Kidney capillary endothelial cell (primary cell): ENCODE measurements at regions not wholly inside any gene's neighbourhood (a gene's known extent, or its start where the extent isn't known, plus 50 kb on each side); places are given as distances from the start of the nearest gene placed in this dataset.
"Not testable (repeated sequence)": the region's sequence is repeated elsewhere in the genome, so short reads cannot be mapped to it uniquely, and the experiment has no call there.

Source experiments
- DNase-seq: peaks from one replicate; pipeline ENCODE4 v3.0.0-alpha.2; 2018; ENCODE audit warnings: low spot score

DNA sequence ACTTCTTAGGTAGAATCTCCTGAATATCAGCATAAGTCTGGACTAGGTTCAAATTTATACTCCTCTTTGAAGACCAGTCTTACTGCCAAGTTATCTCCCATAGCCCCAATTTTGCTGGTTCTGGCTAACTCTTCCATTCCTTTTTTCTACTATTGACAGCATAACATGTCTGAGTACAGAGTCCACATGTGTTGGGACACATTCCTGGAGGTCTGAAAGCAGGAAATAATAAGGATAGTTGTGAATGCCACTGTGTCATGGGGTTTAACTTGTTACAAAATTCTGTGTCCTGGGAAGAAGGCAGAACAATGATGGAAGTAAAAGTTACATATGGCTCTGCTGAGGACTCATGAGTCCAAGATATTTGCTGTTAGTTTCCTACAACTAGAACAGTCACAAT is 57.4 kb upstream of the ZBTB20 start:
- no peak for DNase-seq

DNA sequence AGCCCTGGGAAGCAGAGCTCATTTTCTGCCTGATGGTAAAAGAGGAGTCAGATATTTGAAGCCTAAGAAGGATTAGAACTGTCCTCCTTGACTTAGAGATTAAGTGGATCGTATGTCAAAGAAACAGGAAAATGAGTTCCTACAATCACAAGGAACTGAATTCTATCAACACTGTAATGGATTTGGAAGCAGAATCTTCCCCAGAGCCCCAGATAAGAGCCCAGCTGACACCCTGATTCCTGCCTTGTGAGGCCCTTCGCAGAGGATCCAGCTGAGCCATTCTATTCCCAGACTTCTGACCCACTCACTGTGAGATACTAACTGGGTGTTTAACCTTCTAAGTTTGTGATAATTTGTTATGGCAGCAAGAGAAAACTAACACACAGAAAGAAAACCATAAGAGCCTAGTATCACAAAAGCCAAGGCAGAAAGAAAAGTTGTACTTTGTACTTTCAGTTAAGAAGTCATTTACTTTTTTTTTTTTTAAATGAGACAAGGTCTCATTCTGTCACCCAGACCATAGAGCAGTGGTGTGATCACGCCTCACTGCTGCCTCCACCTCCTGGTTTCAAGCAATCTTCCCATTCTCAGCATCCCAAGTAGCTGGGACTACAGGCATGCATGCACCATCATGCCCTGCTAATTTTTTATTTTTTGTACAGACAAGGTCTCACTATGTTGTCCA is 61.1 kb upstream of the ZBTB20 start:
- DNase-seq = no peak

DNA sequence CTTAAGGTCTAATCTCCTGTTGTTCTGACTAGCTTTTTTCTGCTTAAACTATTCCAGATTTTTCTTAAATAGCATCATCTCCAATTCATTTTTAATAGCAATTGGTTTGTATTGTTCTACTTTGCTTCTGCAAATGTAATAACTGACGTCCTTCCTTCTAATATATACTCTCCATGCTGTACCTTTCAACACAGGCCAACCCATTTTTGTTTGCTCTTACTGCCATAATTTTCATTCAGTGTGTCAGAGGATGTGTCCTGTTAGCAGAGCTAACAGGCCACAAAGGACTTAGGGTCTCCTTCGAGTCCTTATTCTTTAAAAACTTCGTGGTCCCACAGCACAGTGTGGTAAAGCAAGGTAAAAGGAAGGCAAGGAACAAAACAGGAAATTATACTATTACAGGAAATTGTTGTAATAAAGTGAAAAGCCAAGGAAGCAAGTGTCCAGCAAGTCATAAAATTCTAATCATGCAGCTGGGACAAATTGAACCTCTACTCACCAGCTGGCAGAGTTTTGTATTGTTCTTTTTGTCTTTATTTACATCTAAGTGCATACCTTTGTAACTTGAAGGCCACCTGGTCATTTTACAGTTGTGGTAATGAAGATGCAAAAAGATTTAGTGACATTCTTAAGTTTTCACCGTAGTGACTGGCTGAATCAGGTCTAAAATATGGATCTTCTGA is 64.9 kb upstream of the ZBTB20 start:
- no peak for DNase-seq

DNA sequence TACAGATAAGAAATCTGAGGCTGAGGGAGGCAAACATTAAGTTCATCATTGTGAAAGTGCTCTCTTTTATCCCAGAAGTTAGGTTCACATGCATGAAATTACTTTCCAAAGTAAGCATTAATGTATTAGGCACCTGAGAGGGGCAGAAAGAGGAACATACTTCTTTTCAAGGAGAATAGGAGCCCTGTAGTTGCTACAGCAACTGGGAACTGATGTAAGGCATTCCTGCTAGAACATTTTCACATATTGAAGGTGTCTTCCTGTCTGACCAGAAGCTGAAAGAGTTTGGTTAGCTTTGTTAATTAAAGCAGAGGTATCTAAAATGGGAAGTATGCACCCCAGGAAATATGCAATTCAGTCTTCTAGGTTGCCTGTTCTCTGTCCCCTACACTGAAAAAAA is 65.5 kb upstream of the ZBTB20 start:
- no peak for DNase-seq

DNA sequence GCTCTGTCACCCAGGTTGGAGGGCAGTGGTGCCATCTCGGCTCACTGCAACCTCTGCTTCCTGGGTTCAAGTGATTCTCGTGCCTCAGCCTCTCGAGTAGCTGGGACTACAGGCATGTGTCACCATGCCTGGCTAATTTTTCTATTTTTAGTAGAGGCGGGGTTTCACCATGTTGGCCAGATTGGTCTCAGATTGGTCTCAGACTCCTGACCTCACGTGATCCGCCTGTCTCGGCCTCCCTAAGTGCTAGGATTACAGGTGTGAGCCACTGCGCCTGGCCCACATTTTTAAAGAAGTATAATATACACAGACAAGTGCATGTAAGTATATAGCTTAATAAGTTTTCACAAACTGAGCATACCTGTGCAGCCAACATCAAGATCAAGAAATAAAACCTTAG is 66.0 kb upstream of the ZBTB20 start:
- DNase-seq = not testable (repeated sequence)

DNA sequence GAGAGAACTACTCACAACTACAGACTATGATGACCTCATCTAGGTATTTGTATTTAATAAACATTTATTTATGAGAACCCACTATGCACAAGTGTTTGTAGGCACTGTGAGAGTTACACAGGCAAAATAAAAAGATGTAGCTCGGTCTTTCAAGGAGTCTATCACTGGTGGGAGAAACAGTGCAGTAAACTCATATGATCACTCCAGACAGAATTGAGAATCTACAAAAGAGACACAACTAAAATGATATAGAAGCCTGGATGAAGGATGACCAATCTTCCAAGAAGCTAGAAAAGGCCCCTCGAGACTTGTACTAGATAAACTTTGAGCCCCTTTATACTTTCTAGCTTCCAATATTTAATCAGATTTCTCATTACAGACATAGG is 70.2 kb upstream of the ZBTB20 start:
- DNase-seq = no peak

DNA sequence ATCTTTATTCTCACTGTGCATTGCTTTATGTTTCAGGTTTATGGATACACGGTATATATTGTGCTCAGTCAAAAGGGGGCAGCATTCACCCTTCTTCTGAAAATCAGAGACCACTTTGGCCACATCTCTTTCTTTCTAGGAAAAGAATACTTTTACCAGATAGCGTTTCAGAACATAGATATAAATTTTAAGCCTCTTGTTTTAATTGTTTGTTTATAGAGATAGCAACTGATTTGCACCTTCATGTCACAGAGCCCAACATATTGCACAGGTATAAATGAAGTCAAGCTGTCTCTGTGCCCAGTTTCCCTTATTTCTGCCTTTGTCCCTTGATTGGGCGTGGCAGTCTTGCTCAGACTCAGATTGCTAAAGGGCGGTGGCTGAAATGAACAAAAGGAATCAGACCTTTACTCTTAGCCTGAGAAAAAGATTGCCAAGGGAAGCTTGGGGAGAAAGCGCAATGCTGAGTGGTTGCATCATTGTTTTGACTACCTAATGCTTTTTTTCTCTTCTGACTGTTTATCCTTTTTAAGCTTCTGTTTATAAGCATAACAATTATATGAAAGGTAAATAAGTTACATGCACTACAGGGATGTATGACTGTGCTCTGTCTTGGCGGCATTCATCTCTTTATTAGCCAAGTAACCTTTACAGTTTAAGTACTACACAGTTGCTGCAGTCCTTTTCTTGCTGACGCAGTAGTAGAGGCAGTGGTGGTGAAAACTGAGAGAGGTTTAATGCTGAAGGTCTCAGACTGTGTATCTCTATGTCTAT is 70.8 kb upstream of the ZBTB20 start:
- peak; percentile 75 for DNase-seq

DNA sequence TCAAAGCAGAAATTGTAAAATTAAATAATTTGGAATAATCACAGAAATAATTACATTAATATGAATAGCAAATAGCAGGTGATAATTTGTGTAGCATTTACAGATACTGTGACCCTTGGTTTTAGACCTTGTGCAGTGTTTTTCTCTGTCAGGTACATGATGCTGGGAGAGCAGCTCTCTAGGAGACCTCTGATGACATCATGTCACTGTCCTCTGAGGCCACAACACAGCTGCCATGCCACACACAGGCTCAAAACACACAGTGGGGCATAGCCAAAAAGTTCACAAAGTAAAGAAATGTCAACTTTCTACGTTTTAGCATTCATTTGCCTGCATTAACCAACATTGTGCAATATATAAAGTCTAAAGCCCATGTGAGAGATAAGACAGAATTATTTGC is 71.8 kb upstream of the ZBTB20 start:
- no peak for DNase-seq

DNA sequence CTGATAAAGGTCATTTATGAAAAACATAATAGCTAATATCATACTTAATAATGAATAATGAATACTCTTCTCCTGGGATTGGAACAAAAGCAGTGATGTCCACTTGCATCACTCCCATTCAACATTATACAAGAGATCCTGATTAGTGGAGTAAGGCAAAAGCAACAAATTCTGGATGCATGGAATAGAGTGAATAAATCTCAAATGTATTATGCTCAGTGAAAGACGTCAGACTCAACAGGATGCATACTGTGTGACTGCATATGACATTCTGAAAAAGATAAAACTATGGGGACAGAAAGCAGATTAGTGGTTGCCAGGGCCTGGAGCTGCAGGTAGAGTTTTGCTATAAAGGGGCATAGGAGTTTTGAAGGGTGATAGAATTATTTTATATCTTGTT is 77.6 kb upstream of the ZBTB20 start:
- no peak for DNase-seq

DNA sequence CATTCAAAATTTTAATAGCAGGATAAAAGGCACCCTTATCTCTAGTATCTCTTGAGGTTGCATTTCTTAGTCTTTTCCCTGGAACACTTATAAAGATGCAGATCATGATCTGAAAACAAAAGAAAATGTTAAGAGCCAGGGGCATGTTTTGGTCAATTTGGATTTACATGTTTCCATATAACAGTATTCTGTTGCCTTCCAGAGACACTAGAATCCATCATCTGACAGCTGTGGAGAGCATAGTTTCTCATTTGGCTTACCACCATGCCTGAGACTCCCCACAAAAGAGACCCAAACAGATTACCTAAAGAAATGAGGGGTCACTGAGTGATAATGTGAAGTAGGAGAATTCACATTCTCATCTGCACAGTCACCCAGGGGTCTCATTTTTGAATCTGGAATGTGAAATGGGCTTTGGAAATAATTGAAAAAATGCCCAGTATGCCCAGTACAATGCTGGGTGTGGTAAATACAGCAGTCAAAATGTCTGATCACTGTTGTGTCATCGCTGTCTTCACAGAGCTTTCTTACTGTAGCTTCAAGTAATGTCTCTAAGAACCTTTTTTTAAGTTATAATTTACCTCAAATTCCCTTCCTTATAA is 79.9 kb upstream of the ZBTB20 start:
- DNase-seq = no peak

DNA sequence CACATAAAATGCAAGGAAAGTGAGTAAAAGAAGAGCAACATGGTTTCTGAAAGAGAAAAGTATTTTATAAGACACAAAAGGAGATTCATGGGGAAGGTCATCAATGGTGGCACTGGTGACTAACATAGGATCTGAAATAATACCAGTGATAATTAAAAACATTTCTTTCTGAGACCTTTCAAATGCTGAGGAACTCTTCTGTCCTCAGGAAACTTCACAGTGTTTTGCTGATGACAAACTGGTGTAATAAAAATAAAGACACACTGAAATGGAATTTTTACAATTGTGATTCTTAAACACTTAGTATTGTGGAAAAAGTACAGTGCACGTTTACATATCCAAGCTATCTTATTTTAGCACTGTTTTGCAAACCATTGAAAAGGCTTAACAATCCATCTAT is 80.4 kb upstream of the ZBTB20 start:
- DNase-seq = no peak

DNA sequence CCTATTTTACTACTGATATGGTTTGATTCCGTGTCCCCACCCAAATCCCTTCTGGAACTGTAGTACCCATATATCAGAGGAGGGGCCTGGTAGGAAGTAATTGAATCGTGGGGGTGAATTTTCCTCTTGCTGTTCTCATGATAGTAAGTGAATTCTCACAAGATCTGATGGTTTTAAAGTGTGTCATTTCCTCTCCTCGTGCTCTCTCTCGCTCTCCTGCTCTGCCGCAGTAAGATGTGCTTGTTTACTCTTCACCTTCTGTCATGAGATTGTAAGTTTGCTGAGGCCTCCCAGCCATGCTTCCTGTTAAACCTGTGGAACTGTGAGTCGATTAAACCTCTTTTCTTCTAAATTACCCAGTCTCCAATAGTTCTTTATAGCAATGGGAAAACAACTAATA is 81.2 kb upstream of the ZBTB20 start:
- DNase-seq = no peak

DNA sequence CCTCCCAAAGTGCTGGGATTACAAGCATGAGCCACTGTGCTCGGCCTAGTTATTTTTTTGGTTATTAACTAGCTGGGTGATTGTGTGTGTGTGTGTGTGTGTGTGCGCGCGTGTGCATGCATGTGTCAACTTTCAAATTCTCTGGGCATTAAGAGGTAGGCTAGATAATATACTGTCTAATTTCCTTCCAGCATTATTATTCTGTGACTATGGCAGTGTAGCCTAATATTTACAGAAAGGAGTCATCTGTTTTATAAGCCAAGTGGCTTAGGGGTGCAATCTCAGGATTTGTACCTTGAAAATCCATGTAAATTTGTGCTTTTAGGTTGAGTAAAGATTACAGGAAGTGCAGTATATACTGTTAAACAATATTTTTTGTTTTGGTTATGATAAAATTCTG is 85.1 kb upstream of the ZBTB20 start:
- no peak for DNase-seq

DNA sequence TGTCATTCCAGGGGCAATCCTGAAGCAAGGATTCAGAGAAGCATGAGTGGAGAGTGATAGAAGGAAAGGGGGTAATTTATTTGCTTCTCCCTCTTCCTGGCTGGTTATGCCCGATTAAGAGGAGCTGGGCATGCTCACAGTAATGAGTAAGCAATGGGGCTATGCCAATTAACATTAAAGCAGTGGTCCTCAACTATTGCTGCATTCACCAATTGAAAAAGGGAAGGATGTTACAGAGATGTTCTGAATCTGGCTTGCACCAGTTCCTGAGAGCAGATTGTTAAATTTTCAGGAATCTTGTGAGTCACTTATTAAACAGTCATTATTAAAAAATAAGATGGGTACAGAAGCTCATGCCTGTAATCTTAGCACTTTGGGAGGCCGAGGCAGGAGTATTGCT is 85.9 kb upstream of the ZBTB20 start:
- no peak for DNase-seq

DNA sequence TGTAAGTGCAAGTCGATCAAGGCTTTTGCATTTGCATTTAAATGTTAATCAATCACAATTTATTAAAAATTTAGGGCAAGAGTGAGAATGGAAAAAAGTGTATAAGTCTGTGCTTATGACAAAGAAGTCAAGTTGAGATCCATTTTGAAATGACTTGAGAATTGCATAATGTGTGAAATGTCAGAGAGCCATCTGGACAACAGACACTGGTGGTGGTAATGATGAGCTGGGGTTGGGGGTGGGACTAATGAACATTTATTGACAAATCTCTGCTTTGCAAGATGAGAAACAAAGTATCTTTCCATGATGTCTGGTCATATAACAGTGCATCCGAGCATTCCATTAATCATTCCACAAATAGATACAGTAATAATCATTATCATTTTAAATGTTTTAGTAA is 89.4 kb upstream of the ZBTB20 start:
- DNase-seq = no peak

DNA sequence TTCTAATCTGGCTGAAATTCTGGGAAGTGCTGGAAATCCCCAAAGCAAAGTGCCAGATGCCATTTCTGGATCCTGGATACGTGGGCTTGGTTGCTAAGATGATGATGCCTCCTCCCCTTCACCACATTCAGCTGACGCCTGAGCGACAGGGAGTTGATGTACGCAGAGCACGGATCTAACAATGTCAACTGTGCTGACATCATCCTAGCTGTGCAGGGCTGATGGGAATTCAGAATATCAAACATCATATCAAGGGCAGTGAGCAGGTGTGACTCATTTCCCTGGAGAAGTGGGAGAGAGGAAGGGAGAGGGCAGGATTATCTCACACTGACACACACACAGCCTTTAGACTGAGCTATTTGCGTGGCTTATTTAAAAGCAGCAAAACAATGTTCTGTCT is 92.6 kb upstream of the ZBTB20 start:
- peak; percentile 99 for DNase-seq

DNA sequence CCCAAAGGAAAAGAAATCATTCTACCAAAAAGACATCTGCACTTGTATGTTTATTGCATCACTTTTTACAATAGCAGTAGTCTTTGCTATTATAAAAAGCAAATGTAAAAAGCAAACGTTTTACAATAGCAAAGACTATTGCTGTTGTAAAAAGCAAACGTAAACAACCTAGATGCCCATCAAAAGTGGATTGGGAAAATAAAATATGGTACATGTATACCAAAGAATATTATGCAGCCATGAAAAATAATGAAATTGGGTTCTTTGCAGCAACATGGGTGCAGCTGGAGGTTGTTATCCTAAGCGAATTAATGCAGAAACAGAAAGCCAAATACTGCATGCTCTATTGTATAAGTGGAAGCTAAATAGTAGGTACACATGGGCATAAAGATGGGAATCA is 97.3 kb upstream of the ZBTB20 start:
- DNase-seq = no peak

DNA sequence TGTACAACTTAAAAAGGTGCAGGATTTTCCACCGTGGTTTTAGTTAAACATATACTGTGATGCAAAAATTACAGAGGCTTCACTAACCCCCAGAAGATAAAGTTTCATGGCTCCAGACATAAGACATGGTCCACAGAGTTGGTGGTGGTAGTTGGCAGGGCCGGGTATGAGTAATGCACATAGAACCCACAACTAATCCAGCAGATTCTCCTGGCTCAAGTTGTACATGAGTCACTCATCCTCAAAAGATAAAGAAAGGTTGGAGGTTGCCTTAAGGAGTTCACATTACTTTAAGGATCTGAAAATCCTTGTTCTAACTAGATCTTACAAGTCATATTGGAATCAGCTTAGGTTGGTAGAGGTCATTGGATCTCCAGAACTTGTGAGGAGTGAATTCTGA is 98.3 kb upstream of the ZBTB20 start:
- peak; percentile 83 for DNase-seq

DNA sequence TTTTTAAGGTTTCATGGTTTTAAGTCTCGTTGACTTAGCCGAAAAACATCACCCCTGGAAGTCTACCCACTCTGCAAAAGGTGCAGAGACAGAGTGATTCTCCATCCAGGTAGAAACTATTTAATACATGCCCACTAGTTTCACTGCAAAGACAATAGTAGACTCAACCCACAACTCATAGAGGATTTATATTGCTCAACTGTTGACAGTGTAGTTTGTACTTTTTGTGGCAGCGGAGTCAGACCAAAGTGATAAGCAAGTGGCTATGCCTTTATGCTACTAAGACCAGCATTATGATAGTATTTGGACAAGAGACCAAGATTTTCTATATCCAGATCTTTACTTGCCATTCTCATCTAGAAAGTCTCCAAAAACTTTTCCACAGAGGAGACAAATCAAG is 98.8 kb upstream of the ZBTB20 start:
- DNase-seq = no peak

DNA sequence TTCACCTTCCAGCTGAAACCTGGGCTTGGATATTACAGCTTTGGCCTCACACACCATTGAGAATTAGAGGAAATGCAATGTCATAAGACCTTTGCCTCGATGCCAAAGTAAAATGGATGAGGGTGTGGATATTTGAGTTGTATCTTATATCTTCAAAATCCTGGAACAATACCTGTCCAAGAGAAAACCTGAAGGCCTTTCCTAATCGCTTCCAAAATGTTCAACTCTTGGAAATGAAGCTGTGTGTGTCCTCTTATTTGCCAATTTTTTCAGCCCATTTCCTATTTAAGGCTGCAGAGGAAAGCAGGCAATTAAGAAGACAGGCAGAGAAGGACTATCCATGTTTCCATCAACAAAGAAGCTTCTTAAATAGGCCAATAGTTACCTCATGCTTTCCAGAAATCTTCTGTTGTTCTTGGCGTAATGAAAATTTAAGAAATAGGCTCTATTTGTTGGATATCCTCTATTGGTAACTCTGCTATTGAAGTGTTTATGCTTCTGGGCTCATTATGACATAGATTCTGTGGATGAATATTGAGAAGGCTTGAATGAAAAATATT is 99.5 kb upstream of the ZBTB20 start:
- no peak for DNase-seq

DNA sequence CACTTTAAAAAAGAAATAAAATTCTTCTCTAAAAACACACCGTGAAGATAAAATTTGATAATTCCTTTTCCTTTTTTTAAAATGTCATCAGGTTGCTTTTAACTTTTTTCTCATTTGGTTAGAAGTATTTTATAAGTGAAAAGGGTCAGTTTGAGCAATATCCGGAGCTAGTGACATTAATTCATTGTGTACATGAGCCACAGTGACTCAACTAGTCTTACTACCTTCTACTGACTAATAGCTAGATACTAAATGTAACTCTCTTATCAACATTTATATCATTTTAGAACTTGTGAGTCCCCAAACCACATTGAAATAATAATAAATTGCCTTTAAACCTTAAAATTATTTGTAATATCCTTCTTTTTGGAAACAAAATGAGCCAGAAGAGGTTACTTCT is 101.2 kb upstream of the ZBTB20 start:
- DNase-seq = no peak

DNA sequence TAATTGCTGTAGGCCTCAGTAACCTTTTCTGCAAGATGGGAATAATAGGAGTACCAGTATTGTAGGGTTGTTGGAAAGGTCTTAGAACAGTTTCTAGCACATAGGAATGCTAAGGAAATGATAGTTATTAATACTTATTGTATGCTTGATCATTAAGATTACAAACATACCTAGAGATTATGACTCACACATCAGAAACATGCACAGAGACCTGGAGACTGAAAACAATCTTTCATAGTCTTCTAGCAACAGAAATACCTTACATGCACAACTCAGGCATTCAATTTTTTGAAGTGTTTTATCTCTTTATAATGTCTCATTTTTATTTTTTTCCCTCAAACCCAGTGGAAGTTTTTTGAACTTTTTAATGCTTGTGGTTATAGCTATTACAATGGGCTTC is 104.4 kb upstream of the ZBTB20 start:
- no peak for DNase-seq

DNA sequence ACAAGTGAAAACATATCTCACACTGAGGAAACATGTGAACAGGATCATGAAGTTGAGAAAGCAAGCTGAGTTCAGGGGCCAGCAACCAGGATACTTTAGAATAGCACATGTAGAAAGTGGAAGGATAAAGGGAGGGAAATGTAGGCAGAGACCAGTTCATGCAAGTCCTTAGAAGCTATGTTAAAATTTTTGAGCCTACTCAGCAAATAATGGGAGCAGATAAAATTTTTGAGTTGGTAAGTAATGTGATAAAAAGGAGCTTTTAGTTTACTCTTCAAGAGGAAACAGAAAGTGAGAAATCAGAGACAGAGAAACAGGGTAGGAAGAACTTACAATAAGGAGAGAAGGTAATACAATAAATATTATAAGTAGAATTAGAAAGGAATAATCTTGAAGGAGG is 105.6 kb upstream of the ZBTB20 start:
- DNase-seq = no peak
